ENCODE measurements at regions not wholly inside any gene's neighbourhood (a gene's known extent, or its start where the extent isn't known, plus 50 kb on each side); places are given as distances from the start of the nearest gene placed in this dataset.
"Not testable (repeated sequence)": the region's sequence is repeated elsewhere in the genome, so short reads cannot be mapped to it uniquely, and the experiment has no call there.

DNA sequence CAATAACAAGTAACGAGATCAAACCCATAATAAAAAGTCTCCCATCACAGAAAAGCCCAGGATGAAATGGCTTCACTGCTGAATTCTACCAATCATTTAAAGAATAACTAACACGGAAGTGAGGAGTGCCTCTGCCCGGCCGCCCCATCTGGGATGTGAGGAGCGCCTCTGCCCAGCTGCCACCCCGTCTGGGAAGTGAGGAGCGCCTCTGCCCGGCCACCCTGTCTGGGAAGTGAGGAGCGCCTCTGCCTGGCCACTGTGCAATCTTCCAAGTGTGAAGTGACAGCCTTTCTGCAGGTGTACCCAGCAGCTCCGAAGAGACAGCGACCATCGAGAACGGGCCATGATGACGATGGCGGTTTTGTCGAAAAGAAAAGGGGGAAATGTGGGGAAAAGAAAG lies 528.8 kb upstream of the GRIA3 start:
- TF ChIP-seq, protein P1, sequence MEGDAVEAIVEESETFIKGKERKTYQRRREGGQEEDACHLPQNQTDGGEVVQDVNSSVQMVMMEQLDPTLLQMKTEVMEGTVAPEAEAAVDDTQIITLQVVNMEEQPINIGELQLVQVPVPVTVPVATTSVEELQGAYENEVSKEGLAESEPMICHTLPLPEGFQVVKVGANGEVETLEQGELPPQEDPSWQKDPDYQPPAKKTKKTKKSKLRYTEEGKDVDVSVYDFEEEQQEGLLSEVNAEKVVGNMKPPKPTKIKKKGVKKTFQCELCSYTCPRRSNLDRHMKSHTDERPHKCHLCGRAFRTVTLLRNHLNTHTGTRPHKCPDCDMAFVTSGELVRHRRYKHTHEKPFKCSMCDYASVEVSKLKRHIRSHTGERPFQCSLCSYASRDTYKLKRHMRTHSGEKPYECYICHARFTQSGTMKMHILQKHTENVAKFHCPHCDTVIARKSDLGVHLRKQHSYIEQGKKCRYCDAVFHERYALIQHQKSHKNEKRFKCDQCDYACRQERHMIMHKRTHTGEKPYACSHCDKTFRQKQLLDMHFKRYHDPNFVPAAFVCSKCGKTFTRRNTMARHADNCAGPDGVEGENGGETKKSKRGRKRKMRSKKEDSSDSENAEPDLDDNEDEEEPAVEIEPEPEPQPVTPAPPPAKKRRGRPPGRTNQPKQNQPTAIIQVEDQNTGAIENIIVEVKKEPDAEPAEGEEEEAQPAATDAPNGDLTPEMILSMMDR (IDR thresholded peaks at IDR 0.05) = not testable (repeated sequence)
- not testable (repeated sequence) for TF ChIP-seq POLR2A (IDR thresholded peaks at IDR 0.05)
